ENCODE measurements at regions not wholly inside any gene's neighbourhood (a gene's known extent, or its start where the extent isn't known, plus 50 kb on each side); places are given as distances from the start of the nearest gene placed in this dataset.

GRCh38 chr20:12383821-12384220 lies 466.1 kb downstream of the BTBD3 start:
- no peak overlapping the region for H3K27ac ChIP-seq (ENCODE audit: low read depth in 1 of 2, low read length in 2 of 2)
- H3K4me2 ChIP-seq (replicated peaks; ENCODE audit: extremely low read depth, low read length, poor library complexity, severe bottlenecking), result no peak overlapping the region
- H3K9me3 ChIP-seq (replicated peaks in 1 of 2; ENCODE audit: control insufficient read depth in 1 of 2, insufficient read depth in 1 of 2, low read length in 2 of 2), result peaks cover 11 to 13% of the 10 kb centered on the region in 2 donors
- Mint-ChIP-seq H3K4me3 (no peak overlapping the region), H3K9me3 (peaks cover 0 to 20% (median 8%) of the 10 kb centered on the region in 7 donors), H3K27ac (no peak overlapping the region), H3K36me3 (no peaks in the 10 kb centered on the region), H3K4me1 (no peaks in the 10 kb centered on the region), H3K27me3 (ENCODE audit: low read depth in 3 of 3) (no peaks in the 10 kb centered on the region)
- H3K4me1 ChIP-seq (ENCODE audit: control insufficient read depth in 1 of 2, insufficient read depth in 2 of 2, low read length in 2 of 2), result no peaks in the 10 kb centered on the region
- no CpG with 5 or more reads among the region's 1 CpG for WGBS (ENCODE audit: insufficient coverage)
- TF ChIP-seq CTCF (IDR thresholded peaks at IDR 0.05), result no peak
- H3K4me3 ChIP-seq (replicated peaks in 1 of 3; ENCODE audit: low read depth in 2 of 3, low read length in 3 of 3), result no peak overlapping the region
- no peaks in the 10 kb centered on the region for H3K27me3 ChIP-seq (ENCODE audit: control insufficient read depth in 2 of 2, insufficient read depth in 2 of 2, low read length in 2 of 2)
- no peak overlapping the region for H2AFZ ChIP-seq (ENCODE audit: insufficient read depth, low read depth, low read length, poor library complexity, severe bottlenecking)
- H3K9ac ChIP-seq (ENCODE audit: insufficient read depth, low read length, poor library complexity, severe bottlenecking), result no peak overlapping the region
- DNase-seq, result no peak
- H3K79me2 ChIP-seq (ENCODE audit: insufficient read depth, low read length), result no peaks in the 10 kb centered on the region
- intact Hi-C loops (cut with micrococcal nuclease), result no loop called here
- H4K20me1 ChIP-seq (ENCODE audit: insufficient read depth, low read length), result no peaks in the 10 kb centered on the region
- H3K36me3 ChIP-seq (replicated peaks in 1 of 2; ENCODE audit: control insufficient read depth in 1 of 2, insufficient read depth in 2 of 2, low read length in 2 of 2), result no peaks in the 10 kb centered on the region

DNA sequence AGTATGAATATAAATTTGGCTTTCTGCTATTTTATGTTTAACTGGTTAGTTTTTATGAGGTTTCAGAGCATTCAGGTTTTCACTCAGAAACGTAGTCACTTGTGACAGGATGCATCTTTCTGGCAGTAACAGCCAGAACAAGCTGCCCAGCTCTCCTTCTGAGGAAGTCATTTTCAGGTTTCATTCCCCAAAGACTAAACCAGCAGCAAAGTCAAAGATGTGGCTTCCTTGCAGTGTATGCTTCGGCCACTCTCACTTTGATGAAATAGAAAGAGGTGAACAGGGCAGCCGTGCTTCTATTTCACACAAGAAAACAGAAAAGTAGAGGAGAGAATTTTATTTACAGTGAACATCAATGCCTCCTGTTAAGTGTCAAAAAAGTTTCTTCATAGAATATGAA lies 469.1 kb downstream of the BTBD3 start:
- Histone ChIP-seq H3K4me1 (ENCODE audit: control insufficient read depth in 1 of 2, insufficient read depth in 2 of 2, low read length in 2 of 2) (no peaks in the 10 kb centered on the region), H2AFZ (ENCODE audit: insufficient read depth, low read depth, low read length, poor library complexity, severe bottlenecking) (no peak overlapping the region), H3K27me3 (ENCODE audit: control insufficient read depth in 2 of 2, insufficient read depth in 2 of 2, low read length in 2 of 2) (no peaks in the 10 kb centered on the region), H3K9ac (ENCODE audit: insufficient read depth, low read length, poor library complexity, severe bottlenecking) (no peak overlapping the region), H3K36me3 (replicated peaks in 1 of 2; ENCODE audit: control insufficient read depth in 1 of 2, insufficient read depth in 2 of 2, low read length in 2 of 2) (no peaks in the 10 kb centered on the region), H3K9me3 (replicated peaks in 1 of 2; ENCODE audit: control insufficient read depth in 1 of 2, insufficient read depth in 1 of 2, low read length in 2 of 2) (peaks cover 2 to 10% of the 10 kb centered on the region in 2 donors), H3K4me2 (replicated peaks; ENCODE audit: extremely low read depth, low read length, poor library complexity, severe bottlenecking) (no peak overlapping the region), H3K4me3 (replicated peaks in 1 of 3; ENCODE audit: low read depth in 2 of 3, low read length in 3 of 3) (no peak overlapping the region), H3K27ac (ENCODE audit: low read depth in 1 of 2, low read length in 2 of 2) (no peak overlapping the region), H4K20me1 (ENCODE audit: insufficient read depth, low read length) (no peaks in the 10 kb centered on the region), H3K79me2 (ENCODE audit: insufficient read depth, low read length) (no peaks in the 10 kb centered on the region)
- 13% methylated on average over 1 of the region's 3 CpGs for WGBS (ENCODE audit: insufficient coverage)
- H3K4me3 Mint-ChIP-seq, result no peak overlapping the region
- TF ChIP-seq CTCF (IDR thresholded peaks at IDR 0.05), result no peak
- no peaks in the 10 kb centered on the region for H3K36me3 Mint-ChIP-seq
- intact Hi-C loops (cut with micrococcal nuclease), result no loop called here
- no peak for DNase-seq
- no peaks in the 10 kb centered on the region for H3K27me3 Mint-ChIP-seq (ENCODE audit: low read depth in 3 of 3)
- no peaks in the 10 kb centered on the region for H3K4me1 Mint-ChIP-seq
- H3K27ac Mint-ChIP-seq, result no peak overlapping the region
- peaks cover 0 to 11% (median 3%) of the 10 kb centered on the region in 7 donors for H3K9me3 Mint-ChIP-seq

Measured in CD14-positive monocyte (primary cell).